Stimulated activated CD8-positive, alpha-beta memory T cell treated with anti-CD3 and anti-CD28 coated beads, Interleukin-2, amount 100 ng/mL, for 48 hours (primary cell): ENCODE measurements at regions not wholly inside any gene's neighbourhood (a gene's known extent, or its start where the extent isn't known, plus 50 kb on each side); places are given as distances from the start of the nearest gene placed in this dataset.
"Not testable (repeated sequence)": the region's sequence is repeated elsewhere in the genome, so short reads cannot be mapped to it uniquely, and the experiment has no call there.

ENCODE experiments used
- DNase-seq, 2 donors: peaks; one replicate each; pipeline ENCODE4 v3.0.0-alpha.2; 2020; ENCODE audit warnings: low read depth in 2 of 2

DNA sequence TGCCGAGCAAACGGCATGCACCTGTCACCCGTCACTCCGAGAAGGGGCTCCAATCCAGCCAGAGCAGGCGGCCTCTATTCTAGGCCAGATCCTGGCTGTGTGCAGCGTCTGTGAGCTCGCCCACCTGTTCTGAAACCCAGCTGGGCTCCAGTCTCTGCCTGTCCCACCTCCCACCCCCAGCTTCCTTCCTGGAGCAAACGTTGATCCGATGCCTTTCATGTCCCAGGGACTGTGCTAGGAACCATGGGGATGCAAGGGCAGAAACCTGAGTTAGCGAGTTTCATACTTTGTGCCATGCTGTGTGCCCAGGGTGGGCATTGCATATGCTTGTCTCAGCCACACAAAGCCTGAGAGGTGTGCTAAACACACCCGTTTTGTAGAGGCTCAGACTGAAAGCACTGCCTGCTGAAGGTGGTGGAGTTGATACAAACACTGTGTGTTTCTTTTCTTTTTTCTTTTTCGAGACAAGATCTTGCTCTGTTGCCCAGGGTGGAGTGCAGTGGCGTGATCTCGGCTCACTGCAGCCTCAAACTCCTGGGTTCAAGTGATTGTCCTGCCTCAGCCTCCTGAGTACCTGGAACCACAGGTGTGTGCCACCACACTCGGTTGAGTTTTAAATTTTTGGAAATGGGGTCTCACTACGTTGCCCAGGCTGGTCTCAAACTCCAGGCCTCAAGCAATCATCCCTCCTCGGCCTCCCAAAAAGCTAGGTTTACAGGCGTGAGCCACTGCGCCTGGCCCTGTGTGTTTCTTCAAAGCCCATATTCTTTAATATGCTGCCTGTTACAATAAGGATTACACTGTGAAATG lies 84.1 kb upstream of the MED13L start:
- no peak for DNase-seq

DNA sequence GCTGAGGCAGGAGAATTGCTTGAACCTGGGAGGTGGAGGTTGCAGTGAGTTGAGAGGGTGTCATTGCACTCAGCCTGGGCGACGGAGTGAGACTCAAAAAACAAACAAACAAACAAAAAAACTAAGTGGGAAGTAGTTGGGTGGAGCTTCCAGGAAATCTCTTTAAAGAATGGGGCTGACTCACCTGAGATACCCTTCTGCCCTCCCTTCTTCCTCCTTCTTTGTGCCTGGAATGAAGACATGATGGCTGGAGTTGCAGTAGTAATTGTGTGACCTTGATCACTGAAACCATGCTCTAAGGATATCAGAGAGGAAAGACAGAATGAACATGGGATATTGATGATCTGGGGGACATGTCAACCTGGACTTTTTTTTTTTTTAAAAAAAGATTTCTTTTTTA lies 87.6 kb upstream of the MED13L start:
- no peak for DNase-seq

DNA sequence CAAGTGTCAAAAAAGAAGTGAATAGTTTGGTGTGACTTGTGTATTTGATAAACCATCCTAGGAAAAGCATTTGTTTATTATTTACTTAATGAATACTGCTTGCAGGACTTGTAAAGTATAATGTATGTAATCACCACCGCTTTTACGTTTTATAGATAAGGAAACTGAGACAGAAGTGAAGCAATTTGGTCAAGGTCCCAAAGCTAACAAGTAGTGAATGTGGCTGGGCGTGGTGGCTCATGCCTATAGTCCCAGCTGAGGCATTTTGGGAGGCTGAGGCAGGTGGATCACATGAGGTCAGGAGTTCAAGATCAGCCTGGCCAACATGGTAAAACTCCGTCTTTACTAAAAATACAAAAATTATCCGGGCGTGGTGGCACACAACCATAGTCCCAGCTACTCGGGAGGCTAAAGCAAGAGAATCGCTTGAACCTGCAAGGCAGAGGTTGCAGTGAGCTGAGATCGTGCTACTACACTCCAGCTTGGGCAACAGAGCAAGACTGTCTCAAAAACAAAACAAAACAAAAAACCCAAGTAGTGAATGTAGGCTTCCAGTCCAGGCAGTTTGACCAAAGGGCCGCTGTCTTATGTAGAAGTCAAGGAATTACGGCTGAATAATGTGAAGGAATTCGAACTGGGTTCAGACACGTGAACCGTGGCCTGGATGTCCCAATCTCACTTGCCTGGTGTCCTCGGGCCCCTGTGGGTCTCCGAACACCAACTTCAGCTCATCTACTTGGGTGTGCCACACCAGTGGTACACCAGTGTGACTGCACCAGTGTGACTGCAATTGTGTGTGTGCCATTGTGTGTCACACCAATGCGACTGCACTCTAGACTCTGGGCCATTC lies 88.3 kb upstream of the MED13L start:
- no peak for DNase-seq

DNA sequence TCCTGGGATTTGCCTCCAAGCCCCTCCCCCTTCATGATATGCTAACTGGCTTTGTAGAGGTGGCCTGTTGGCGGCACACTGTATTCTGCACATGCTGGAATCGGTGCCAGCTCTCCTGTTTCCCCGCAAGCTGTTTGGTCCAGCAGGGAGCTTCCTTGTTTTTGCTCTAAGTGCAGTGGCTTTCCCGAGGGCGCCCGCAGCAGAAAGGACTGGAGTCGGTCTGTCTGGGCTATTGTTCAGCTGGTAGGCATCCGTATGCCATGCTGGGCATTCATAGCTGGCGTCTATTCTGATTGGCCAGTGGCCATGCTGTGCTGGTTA lies 88.9 kb upstream of the MED13L start:
- no peak for DNase-seq

DNA sequence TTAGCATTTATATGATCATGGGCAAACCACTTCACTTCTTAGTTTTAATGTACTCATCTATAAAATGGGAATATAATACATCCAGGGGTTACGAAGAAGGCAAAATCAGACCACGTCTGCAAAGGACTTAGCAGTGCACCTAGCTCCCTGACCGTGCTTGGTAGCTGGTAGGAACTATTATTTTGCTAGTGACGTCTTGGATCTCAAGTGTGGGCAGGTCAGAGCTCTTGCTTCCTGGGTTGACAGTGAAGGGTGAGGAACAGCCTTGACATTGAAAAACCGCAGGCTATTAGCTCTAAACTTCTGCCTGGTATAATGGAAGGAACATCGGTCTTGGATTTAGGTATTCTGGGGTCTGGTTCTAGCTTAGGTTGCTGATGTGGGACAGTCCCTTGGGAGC lies 89.3 kb upstream of the MED13L start:
- no peak for DNase-seq

DNA sequence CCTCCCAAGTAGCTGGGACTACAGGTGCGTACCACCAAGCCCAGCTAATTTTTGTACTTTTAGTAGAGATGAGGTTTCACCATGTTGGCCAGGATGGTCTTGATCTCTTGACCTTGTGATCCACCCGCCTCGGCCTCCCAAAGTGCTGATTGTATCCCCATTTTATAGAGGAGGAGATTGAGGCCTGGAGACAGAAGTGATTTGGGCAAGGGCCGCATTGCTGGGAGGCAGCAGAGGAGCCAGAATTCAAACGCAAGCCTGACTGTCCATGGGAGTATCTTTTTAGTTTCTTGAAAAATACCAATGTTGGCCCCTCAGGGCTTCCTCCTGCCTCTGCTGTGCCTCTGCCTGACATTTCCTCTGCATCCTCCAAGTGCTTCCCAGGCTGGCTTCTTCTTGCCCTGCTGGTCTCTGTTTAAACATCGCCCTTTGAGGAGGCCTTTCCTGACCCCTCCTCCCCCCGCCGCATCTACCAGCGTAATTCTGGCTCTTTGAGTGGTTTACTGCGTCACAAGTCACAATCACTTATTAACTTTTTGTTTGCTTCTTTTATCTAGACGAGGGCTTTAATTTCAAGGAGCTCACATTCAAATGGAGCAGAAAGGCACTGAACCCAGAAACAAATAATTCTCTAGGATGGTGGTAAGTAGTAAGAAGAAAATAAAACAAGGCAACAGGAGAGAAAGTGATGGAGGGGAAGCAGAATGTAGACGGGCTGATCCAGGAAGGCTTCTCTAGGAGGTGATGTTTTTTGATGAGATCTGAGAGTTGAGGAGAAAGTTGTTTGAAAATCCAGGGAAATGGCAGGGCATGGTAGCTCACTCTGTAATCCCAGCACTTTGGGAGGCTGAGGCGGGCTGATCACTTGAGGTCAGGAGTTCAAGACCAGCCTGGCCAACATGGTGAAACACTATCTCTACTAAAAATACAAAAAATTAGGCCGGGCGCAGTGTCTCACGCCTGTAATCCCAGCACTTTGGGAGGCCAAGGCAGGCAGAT lies 91.0 kb upstream of the MED13L start:
- no peak for DNase-seq

DNA sequence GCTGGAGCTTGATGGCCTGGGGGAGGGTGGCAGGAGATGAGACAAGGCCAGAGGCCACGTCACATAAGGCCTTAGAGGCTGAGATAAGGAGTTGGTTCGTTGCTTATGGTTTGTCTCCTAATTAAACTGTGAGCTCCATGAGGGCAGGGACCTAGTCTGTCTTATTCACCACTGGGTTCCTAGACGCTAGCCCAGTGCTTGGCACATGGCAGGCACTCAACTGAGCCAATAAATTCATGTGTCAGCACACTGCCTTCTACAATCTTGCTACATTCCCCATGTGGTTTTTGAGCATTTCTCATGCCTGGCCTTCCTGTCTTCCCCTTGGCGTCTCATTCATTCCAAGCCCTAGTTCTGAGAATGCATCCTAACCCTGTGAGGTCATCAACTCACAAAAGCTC lies 92.5 kb upstream of the MED13L start:
- DNase-seq: no peak

DNA sequence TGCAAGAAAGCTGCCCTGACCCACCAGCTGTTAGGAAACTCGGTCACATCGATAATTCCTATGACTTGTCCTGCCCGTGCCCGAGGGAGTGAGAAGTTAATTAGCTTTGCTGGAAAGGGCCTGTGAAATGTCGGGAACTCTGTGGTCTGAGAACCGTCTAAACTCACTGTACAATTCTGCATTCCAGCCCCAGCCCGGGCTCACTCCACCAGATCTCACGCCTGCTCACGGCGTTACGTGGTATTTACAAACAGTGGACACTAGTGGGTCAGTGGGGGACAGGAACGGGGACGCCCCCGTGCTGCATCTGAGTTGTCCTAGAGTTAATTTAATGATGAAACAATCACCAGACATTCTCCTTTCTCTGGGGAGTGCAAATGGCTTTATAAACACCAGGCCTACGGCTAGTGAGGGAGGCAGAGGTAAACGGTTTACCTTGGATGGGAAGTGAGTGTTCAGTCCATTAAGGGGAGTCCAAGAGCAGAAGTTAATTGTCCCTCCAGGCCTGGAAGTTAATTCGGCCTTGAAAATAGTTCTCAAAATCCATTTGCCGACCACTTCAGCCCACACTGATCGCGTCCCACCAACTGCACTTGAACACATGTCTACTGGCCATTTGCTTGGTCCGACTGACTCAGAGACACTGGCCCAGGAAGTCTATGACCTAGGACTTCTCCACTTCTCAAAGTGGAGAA lies 93.5 kb upstream of the MED13L start:
- no peak for DNase-seq

DNA sequence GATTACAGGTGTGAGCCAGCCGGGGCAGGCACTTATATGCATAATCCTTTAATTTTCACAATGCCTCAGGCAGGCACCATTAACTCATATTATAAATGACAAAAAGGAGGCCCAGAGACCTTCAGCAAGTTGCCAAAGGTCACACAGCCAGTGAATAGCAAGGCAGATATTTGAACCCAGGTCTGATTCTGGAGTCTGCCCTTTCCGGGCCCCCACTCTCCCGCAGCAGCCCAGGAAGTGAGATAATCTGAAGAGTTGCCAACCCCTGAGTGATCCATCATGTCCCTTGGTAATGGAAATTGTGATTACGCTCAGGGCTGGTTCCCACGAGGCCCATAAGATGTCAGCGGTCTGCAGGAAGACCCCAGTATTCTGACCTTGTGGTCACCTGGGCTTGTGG lies 95.3 kb upstream of the MED13L start:
- DNase-seq: no peak

DNA sequence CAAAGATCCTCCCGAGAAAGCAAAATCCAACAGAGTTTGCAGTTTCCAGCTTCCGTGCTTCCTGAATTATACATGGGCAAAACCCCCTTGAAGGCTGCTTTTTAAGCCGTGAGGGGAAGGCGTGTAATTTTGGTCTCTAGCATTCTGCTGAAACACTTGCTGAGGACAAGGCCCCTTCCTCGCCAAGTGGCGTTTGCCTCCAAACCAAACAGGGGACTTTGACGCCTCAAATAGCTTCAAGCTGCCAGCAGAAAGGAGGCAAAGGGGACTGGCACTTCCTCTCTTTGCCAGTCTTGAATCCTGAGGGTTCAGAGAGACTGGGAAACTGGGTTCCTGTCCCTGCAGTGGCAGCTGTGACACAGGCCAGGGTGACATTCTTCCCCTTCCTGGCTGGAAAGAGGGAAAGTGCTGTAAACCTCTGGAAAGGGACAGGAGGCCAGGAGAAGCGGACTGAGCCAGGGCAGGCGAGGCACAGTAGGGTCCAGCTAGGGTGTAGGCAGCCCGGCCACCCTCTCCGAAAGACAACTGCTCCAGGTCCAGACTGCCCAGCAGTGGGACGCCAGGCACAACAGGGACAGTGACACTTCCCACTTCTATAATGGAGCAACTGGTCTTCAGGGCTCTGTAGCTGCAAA lies 96.2 kb upstream of the MED13L start:
- no peak for DNase-seq

DNA sequence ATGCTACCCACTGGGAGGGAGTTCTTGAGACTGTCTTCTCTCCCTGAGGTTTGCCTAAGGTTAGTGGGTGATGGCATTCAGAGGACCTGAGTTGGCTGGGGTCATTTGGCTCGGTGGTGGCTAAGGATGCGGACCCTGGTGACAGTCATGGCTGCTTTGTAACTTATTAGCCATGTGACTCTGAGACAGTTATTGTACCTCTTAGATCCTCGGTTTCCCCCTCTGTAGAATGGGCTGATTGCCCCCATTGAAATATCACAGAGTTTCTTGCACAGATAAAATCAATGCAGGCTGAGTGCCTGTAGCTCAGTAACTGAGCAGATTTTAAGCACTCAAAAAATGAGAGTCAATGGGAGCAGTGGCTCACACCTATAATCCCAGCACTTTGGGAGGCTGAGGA lies 96.7 kb upstream of the MED13L start:
- DNase-seq: no peak

DNA sequence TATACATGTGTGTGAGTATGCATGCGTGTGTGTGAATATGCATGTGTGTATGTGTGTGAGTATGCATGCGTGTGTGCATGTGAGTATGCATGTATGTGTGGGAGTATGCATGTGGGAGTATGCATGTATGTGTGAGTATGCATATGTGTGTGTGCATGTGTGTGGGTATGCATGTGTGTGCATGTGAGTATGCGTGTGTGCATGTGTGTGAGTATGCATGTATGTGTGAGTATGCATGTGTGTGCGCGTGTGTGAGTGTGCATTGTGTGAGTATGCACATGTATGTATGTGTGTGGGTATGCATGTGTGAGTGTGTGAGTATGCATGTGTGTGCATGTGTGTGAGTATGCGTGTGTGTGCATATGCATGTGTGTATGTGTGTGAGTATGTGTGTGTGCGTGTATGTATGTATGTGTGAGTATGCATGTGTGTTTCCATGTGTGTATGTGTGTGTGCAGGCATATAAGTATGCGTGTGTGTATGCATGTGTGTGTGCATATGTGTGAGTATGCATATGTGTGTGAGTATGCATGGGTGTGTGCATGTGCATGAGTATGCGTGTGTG lies 97.9 kb upstream of the MED13L start:
- DNase-seq: no peak

DNA sequence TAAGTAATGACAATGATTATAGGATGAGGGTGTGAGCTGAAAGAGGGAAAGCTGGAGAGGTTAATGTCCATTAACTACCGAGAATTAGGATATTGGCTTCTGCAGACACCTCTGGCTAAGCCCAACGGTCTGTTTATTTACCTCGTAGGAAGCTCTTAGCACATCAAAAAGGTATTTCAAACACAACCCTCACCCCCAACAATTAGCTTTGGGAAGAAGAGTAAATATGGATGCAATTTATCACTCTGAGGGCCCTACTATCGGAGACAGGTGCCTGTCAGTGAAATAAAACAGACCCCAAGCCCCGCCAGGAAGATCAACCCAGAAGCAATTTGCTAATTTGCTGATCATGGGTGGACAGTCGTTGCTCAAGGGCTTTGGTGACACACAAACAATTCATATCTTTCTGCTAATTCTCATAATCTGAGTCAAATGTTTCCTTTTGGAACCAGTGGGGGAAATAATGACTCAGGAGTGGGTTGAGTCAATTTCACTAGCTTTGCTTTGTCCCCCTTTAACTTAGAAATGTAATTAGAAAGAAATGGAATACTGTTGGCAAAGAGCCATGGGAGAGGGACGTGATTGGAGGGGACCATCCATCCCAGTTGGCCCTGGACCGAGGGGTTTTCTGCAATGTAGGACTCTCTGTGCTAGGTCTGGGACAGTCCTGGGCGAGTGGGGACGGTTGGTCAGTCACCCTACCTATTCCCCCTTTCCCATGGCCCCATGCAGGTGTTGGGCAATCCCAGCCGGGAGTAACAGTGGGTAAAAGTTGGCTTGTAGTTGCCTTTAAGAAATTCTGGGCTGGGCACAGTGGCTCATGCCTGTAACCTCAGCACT lies 99.1 kb upstream of the MED13L start:
- DNase-seq: no peak

DNA sequence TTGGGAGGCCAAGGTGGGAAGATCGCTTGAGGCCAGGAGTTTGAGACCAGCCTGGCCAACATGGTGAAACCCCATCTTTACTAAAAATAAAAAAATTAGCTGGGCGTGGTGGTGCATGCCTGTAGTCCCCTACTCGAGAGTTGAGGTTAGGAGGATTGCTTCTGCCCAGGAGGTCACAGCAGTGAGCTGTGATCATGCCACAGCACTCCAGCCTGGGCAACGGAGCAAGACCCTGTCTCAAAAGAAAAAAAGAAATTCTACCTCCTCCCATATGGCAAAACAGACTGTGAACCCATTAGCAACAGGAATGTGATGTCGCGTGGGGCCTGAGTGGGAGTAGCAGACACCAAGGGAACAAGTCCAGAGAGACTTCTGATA lies 99.7 kb upstream of the MED13L start:
- not testable (repeated sequence) for DNase-seq

DNA sequence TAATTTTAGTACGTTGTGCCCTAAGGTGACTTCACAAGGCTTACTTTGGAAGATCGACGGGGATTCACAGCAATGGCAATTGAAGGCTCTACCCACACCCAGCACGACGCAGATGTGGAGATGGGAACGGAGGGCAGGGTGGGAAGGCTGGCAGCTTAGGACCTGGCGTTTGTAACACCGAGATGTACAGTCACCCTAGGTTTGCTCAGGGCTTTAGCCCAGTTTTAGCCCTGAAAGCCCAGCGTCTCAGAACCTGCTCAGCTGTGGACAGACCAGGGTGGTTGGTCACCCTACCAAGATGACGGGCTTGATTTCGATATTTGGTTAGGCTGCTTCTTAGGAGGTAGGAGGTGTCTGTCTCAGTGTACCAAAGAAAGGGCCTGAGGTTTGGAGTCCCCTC lies 100.5 kb upstream of the MED13L start:
- DNase-seq: no peak

DNA sequence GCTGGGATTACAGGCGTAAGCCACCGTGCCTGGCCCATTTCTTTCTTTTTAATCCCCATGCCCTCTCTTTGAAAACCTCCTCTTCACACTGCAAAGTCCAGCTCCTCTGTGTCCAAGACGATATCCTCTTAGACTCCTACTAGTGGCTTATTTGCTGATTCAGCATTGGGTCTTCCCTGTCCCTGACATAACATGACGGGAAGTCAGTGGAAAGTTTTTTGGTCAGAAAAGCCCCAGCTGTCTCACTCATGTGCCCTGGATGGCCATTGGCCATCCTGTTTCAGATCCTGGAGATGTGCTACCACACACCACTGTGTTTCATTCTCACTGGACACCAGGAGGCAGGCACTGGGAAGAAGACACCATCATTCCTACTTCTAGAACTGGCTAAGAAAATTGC lies 102.6 kb upstream of the MED13L start:
- DNase-seq: no peak

DNA sequence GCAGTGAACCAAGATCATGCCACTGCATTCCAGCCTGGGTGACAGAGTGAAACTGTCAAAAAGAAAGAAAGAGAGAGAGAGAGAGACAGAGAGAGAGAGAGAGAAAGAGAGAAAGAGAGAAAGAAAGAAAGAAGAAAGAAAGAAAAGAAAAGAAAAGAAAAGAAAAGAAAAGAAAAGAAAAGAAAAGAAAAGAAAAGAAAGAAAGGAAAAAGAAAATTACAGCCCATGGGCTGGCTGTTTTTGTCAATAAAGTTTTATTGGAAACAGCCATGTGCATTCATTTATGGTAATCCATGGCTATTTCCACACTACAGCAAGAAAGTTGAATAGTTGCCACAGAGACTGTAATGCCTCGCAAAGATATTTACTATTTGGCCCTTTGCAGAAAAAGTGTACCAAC lies 103.2 kb upstream of the MED13L start:
- DNase-seq: not testable (repeated sequence)

DNA sequence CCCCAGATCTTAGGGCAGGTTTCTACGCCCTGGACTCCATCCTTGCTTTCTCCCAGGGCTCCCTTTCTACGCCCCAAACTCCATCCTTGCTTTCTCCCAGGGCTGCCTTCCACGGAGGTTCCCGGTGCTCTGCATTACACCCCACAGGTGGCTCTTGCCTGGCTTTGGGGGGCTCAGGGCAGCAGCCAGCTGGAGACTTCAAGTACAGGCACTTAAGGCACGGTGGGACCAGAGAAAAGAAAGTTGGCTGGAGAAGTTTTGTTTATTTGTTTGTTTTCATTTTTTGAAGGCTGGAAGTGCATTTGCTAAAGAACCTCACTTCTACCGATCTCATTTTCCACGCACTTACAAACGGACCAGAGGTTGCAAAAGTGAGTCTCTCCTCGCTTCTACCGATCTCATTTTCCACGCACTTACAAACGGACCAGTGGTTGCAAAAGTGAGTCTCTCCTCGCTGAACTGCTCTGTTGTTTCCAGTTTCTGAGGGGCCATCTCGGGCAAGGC lies 103.8 kb upstream of the MED13L start:
- DNase-seq: no peak
